ENCODE measurements at regions not wholly inside any gene's neighbourhood (a gene's known extent, or its start where the extent isn't known, plus 50 kb on each side); places are given as distances from the start of the nearest gene placed in this dataset.

DNA sequence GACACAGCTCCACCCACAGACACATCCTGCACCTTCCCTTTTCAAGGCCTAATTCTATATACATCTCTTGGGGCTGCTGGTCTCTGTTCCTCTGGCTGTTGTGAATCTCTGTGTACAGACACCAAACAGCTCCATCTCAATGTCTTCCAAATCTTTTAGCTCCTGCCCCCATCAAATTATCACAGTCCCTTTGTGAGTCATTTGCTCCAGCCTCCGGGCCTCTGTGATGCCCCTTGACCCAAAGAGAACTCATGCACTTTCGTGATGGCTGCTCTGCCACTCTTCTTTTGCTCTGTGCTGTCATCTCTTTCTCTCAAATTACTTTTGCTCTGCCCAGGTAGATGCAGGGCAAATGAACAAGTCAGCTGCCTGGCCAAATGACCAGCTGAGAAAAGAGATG lies 369.0 kb upstream of the CDIN1 start:
- DNase-seq = no peak

DNA sequence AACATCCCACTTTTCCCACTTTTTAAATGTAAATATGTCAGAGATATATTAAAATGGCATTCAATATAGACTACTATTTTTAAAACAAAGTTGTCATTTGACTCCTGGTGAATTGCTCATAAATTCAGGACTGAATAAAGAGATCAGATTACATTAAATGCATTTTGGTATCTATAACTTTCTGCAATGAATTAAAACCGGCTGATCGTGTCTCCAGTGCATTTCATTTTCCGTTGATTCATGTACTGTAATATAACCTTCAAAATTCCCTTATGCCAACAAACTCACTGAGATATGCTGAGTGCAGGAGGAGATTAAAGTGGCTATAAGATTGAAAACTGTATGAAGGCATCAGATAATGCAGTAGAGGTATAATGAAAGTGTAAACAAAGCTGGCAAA lies 361.1 kb upstream of the CDIN1 start:
- DNase-seq = no peak

DNA sequence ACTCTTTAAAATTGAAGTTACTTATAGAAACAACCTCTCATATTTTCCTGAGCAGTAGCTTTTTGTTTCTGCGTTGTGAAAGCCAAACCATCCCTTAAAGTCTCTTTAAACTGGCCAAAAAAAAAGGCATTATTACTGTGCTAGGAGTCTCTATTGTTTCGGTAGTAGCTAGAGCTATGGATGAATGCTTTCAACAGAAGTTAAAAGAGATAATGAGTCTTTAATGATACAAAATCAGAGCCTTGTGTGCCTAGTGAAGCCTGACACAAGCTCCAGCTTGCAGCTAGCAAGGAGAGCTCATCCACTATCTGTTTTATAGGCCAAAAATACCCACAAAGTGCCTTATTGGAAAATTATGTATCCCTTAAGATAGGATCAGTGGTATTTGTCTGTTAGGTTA lies 360.4 kb upstream of the CDIN1 start:
- no peak for DNase-seq

DNA sequence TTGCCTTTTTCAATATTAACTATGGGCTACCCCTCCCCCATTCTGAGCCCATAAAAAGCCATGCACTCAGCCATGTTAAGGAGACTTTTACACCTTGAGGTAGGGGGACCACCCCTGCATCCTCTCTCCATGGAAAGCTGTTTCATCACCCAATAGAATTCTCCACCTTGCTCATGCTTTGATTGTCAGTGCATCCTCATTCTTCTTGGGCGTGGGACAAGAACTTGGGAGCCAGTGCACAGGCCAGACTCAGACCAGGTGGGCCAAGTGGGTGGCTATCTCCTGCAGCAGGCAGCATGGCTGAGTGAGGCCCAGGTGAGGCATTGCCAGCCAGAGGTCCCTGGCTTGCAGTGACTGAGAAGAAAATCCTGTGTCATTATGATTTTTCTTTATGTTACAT lies 357.4 kb upstream of the CDIN1 start:
- DNase-seq = no peak

DNA sequence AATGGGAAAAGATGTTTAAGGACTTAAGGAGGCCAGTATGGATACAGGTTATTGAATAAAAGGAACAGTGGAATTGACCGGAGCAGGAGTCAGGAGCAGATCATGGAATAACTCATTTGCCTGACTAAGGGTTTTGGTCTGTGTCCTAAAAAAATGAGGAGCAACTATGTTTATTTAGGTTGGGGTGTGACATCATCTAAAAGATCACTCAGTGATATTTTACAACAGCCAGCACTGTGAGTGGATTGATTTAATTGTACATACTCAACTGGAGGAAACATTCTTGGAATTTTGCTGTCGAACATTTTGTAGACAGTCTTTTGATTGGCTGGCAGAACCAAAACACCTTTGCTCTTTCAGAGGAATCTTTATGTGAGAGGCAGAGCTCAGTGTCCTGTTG lies 348.6 kb upstream of the CDIN1 start:
- no peak for DNase-seq

DNA sequence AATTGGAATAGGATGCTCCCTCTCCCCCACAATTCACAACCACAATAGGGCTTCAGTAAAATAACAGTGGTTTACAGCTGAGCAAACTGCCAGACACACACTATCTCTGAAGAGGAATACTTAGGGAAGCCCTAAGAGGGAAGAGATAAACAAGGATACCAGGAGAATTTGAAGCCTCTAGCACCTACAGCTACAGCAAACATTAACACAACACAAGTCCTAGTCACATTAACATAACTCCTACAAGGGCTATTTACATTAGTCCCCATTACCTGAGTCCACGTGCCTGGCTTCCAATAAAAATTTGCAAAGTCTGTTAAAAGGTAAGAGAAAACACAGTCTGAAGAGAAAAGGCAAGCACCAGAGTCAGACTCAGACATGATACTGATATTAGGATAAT lies 346.9 kb upstream of the CDIN1 start:
- DNase-seq = no peak

DNA sequence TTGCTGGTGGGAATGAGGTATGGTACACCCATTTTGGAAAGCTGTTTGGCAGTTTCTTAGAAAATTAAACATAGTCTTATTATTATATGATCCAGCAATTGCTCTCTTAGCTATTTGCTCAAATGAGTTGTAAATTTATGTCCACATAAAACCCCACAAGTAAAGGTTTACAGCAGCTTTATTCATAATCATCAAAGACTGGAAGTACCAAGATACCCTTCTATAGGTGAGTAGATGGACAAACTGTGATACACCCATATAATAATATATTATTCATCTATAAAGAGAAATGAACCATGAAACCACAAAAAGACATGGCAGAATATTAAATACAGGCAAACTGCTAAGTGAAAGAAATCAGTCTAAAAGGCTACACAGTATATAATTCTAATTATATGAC lies 344.7 kb upstream of the CDIN1 start:
- DNase-seq = no peak

DNA sequence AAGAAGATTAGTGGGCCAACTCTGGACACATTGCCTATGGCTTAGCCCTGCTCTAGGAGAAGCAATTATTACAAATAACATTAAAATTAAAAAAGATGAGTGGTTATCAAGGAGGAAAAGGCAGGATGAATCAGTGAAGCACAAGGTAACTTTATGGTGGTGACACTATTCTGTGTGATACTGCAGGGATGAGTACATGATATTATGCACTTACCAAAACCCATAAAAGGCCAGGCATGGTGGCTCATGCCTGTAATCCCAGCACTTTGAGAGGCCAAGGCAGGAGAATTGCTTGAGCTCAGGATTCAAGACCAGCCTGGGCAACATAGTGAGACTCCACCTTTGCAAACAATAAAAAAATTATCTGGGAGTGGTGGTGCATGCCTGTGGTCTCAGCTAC lies 344.3 kb upstream of the CDIN1 start:
- DNase-seq = no peak

DNA sequence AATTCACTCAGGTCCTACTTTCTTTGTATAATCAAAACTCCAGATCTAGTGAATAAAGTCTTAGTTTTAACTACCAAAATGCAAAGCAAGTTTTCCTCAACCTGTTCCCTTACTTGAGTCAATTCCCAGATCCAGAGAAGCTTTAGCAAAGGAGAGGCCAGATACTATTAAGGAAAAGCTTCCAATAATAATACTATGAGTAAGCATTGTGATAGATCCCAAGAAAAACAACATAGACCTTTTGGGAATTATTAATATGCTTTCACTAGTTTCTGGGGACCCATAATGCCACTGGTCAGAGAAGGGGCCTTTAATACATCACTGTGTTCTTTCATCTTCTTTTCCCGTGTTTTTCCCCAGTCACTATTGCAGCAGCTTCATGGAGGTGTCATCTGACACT lies 339.9 kb upstream of the CDIN1 start:
- DNase-seq = no peak

DNA sequence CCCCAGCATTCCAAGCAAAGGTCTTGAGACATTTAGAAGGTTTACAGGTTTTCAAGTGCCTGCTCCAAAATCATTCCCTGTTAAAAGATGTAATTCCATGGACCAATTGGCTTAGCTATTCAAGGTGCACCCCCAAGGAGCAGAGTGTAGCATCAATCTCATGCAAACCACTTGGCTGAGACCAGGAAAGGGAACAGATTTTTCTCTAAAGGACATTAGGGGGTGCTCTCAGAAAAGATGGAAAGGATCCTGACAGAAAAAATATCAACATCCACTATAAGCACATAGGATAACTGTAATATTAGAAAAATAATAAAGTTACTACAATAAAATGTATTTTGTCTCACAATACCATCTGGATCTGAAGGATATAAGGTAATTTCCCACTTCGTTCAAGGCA lies 328.0 kb upstream of the CDIN1 start:
- DNase-seq = no peak

DNA sequence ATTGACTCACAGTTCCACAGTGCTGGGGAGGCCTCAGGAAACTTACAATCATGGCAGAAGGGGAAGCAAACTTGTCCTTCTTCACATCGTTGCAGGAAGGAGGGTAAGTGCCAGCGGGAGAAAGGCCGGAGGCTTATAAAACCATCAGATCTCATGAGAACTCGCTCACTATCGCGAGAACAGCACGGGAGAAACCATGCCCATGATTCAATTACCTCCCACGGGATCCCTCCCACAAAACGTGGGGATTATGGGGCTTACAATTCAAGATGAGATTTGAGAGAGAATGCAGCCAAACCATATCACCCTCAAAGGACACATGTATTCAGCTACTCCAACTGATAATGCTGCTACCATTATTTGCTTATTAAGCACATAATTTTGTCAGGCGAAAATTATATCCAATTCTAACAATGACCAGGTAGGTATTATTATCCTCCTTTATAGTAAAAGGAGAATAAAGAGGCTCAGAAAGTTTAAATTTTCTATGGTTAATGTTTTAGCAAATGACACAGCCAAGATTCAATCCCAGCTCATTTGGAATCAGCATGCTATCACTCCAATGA lies 327.2 kb upstream of the CDIN1 start:
- DNase-seq = no peak

DNA sequence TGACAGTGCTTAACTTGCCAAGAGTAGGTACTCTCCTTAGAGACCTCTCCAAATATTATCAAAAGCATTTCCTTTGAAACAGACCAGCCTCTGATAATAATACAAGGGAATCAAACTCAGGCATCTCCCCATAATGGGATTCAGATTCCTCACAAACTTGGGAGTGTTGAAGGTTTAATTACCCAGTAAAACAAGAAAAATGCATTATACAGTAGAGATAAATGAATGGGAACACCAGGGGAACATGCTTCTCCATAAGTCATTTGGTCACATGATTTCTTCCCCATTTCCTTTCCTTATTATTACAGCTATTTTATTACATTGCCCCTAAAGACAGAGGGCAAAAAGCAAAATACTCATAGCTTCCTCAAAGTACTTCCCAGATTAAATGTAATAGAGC lies 325.0 kb upstream of the CDIN1 start:
- DNase-seq = no peak

DNA sequence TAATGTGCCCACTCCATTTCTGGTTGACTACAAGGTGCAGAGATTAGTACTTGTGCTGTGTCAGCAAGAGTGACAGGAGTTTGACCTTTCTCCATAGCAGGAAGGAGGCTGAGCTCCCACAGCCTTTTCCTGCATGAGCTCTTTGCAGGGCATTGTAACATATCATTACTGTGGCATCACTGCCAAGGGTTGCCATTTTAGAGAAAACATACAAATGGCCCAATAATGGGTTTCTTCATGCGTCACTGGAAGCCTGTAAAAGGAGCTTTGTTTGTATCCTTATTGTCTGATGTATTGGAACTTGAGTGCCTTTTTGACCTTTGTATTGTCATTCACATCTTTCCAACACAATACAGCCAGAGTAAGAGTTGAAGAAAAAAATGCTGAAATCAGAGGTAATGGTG lies 323.0 kb upstream of the CDIN1 start:
- no peak for DNase-seq

DNA sequence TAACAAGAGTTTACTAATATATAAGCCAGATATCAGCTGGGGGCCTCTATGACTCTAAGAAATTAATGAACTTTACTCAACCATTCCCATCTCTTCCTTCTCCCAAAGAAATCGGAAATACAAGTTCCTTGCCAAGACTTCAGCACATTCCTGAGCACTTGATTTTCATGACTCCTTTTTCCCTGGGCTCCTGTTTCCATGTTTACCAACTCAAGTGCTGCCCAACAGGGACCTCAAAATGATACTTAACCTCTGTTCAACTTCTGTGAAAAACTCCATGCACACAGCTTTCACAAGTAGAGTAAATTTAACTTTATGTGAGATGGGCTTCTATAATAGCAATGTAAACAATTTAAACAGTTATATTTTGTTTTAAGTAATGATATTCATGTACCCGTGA lies 315.8 kb upstream of the CDIN1 start:
- no peak for DNase-seq

DNA sequence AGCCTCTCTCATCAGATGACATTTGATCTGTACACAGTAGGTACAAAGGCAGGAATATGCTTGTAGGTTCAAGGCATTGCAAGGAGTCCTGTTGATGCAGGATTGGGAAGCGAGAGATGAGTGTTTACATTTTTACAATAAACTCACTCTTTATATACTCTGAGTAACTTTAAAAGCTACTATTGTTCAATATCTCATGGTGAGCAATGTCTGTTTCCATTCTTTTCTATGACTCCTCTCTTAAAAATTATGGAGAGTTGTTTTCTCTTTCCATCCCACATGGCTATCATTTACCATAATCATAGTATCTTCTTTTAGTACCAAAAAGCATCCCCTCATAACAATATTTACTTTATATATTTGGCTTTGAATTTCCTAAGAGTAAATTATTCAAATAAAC lies 314.0 kb upstream of the CDIN1 start:
- no peak for DNase-seq

DNA sequence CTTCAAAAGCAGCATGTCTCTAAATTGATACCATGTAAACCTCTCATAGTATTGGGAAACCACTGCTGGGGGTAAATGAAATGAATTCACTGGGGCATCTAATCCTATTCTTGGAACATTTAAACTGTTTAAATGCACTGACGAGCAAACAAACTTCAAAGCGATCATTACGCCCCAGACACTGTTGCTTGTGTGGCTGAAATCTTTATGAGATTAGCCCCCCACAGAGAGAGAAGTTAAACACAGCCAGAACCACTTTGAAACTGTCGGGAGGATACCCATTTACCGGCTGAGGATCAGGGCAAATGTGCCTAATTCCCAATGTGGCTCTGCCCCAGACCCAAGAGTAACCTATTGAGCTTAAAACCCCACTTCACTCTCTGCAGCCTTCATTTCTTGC lies 308.4 kb upstream of the CDIN1 start:
- DNase-seq = no peak

DNA sequence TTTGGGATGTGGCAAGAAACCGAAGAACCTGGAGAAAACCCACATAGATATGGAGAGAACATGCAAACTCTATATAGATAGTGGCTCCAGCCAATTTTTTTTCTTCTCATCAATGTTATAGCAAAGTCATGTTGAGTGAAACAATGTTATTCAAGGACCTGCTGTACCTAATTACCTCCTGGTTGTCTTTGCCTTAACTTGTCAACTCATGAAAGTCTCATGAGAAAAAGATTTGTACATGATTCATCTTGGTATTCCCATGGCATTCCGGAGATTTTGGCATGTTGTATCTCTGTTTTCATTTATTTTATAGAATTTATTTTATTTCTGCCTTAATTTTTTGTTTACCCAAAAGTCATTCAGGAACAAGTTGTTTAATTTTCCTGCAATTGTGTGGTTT lies 303.8 kb upstream of the CDIN1 start:
- DNase-seq = no peak

DNA sequence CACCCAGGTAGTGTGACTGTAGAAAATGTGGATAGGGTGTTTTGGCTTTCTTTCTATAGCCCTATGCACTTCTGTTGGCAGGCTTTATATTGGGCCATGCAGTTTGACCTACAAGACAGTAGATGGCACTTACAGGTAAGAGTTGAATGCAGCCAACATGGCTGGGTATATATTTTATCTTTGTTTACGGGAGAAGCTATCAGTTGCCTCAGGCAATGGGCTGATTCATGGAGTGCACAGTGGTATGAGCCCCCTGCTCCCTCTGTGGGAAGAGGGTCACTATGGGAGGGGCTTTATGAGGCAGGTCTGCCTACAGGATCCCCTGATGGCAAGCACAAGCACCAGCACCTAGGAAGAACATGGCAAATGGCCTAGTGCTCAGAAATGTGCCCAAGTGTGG lies 301.2 kb upstream of the CDIN1 start:
- peak in 1 of 2 experiments; percentile 23 for DNase-seq

DNA sequence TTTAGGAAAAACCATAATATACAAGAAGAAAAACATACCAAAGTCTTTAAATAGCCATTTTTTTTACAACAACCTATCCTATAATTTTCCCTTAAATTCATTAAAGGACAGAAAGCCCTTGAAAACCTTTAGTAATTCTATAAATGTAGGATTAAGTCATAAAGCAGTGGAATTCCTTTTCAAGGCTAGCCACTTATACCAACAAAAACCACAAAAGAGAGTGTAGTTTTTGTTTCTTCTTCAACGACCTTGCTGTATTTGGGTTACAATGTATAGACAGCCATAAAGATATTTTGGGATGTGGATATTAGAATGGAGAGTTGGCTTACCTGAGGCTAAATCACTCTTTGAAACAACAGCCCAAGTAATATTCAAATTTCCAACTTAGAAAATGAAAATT lies 296.6 kb upstream of the CDIN1 start:
- DNase-seq = no peak

DNA sequence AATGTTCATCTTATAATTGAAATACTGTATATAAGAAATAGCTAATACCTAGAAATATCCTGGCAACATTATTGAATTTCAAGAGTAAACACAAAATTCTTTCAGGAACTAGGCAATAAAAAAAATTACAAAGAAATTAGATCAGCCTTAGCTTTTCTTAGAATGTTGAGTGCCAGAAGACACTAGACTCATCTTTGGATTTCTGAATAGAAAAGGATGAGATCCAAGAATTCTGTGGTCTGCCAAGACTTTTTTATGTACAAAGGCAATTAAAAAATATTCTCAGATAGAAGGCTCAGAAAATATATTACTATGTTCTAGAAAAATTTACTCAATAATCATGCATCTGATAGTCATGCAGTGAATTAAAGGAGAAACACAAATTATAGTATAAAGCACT lies 294.5 kb upstream of the CDIN1 start:
- DNase-seq = no peak

DNA sequence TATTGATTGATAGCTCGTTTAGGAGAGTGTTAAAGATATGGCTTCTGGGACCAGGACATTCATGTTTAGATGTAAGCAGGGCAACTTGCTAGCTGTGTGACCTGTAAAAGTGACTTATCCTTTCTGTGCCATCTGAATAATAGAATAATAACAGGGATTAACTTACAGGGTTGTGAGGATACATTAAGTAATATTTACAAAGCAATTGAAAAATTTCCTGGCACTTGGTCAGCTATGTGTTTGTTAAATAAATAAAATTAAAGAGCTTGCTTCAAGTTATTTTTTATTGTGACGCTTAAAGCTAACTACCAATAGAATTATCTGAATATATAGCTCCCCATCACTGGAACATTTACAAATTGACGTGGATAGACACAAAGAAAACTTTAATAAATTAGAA lies 287.9 kb upstream of the CDIN1 start:
- no peak for DNase-seq

DNA sequence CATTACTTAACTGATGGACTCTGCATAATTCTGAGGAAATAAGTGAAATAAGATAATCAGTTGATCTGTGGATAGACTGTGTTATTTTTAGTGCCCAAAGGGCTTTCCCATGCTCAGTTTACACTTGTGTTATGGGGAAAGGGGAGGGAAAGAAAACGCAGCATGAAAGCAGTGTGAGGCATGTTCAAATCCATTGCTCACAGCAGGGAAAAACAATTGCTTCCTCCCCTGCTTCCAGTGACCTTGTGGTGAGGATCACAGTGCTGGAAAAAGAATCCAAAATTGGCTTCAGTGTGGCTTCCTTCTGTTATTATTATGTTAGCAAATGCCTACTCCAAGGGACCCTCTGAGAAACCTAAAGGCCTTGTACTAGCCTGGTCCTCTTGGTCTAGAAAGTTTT lies 285.1 kb upstream of the CDIN1 start:
- DNase-seq = no peak

DNA sequence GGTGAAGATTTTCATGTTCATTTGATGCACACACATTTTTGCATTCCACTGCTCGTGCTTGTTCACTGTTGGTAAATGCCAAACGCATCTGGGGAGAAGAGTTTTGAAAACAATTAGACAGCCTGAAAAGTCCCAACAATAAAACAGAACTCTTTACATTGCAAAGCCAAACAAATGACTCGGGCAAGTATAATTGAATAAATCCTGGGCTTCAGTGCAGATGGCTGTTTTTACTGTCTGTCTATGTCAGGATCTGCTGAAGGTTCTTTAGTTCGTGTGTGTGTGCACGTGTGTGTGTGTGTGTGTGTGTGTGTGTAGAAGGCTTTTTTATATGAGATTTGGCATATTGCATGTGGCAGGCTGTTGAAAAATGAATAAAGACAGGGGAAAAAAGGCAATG lies 277.5 kb upstream of the CDIN1 start:
- no peak for DNase-seq

DNA sequence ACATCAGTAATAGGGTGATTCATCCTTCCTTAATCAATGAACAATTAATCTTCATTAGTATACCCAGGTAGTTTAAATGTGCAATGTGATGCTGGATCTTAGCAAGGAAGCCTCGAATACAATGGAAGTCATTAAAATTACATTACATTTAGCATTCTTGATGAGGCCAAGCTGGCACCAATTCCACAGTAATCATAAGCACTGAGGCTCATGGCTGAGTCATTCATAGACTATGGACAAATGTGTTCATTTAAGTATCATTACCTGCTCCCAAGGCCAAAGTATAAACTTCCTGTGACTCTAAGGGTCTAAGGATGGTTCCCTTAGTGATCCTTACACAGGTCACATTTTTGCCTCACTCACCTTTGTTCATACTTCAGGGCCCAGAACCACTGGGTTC lies 266.4 kb upstream of the CDIN1 start:
- no peak for DNase-seq

DNA sequence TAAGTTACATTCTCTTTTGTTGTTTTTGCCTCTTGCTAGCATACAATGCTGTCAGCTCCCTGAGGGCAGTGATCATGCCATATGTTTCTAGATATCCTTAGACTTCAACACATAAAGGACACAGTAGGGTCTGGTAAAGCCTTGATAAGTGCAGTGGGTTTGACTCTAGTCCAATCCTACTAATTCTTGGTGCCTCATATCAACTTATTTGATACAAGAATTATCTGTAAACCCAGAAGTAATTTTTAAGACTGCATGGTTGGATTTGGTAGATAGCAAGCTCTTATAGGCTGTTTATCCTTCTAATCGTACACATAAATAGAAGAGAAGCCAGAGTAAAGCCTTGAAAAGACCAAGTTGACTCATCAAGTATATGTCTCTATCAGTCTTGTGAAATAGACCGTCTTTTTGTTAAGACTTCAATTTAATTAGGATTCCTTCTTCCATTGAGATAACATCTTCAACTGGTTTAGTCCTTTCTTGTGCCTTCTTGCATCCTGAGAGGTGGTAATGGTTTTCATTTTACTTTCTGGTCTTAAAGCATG lies 265.6 kb upstream of the CDIN1 start:
- DNase-seq = no peak

DNA sequence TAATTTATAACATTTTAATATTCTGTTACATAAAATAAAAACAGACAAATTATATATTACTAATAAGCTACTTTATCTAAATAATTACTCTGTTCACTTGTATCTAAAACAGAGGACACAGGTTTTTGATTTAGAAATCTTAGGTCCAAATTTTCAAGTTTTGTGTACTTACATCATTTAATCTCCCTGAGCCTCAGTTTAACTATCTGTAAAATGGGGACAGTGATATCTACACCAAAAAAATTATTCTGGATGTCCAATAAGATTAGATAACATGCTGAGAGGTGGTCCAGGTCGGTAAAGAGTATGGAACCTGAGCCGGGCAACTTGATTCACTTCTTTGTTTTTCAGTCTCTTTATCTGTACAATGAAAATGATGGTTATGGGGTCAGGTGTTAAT lies 263.8 kb upstream of the CDIN1 start:
- DNase-seq = no peak
